AG04449 (cell line): ENCODE measurements at regions not wholly inside any gene's neighbourhood (a gene's known extent, or its start where the extent isn't known, plus 50 kb on each side); places are given as distances from the start of the nearest gene placed in this dataset.

ENCODE experiments used
- CTCF ChIA-PET: fragments of 350-600 bp; formaldehyde crosslinking; extraction: SDS; loops from one replicate; lab custom pipeline; 2021; ENCODE audit warnings: antibody characterized with exemption; lab: Yijun Ruan, JAX
- POLR2A ChIA-PET: fragments of 400-600, 350-600 bp; formaldehyde crosslinking; extraction: SDS; loops from one replicate; lab custom pipeline; 2020; ENCODE audit warnings: antibody characterized with exemption, inconsistent platforms; lab: Yijun Ruan, JAX
- DNase-seq: peaks from one replicate; pipeline ENCODE4 v3.0.0-alpha.2; 2010; ENCODE audit warnings: low read depth, low spot score
- H3K4me3 ChIP-seq: 2 replicates; pipeline ENCODE4 v1.5.1; 2011; ENCODE audit warnings: low read depth, mild to moderate bottlenecking, control low read depth, low read length
- TF ChIP-seq, protein P1 (sequence below): IDR thresholded peaks from one replicate; pipeline ENCODE4 v1.5.1; 2011; ENCODE audit warnings: mild to moderate bottlenecking, moderate library complexity, low read length, control low read depth, inconsistent platforms; ENCODE audit not compliant: insufficient read depth; ENCODE audit errors: missing control alignments

- no peak overlapping the region for H3K4me3 ChIP-seq
- TF ChIP-seq, protein P1, sequence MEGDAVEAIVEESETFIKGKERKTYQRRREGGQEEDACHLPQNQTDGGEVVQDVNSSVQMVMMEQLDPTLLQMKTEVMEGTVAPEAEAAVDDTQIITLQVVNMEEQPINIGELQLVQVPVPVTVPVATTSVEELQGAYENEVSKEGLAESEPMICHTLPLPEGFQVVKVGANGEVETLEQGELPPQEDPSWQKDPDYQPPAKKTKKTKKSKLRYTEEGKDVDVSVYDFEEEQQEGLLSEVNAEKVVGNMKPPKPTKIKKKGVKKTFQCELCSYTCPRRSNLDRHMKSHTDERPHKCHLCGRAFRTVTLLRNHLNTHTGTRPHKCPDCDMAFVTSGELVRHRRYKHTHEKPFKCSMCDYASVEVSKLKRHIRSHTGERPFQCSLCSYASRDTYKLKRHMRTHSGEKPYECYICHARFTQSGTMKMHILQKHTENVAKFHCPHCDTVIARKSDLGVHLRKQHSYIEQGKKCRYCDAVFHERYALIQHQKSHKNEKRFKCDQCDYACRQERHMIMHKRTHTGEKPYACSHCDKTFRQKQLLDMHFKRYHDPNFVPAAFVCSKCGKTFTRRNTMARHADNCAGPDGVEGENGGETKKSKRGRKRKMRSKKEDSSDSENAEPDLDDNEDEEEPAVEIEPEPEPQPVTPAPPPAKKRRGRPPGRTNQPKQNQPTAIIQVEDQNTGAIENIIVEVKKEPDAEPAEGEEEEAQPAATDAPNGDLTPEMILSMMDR = no peak
- DNase-seq = no peak
- ChIA-PET POLR2A (no interaction called here), CTCF (interaction anchor here (1.2 to 2.6 kb wide), 5 partner anchors 10 to 728 kb away, joined by 3 to 7 read pairs (median 5); no protein-coding TSS in a partner anchor)
Measured at GRCh38 chr6:134851548-134851947, 98.4 kb downstream of the ALDH8A1 start.

- CTCF ChIA-PET = interaction anchor here (1.2 to 2.6 kb wide), 4 partner anchors 10 to 727 kb away, joined by 3 to 7 read pairs (median 6); no protein-coding TSS in a partner anchor
- no peak overlapping the region for H3K4me3 ChIP-seq
- TF ChIP-seq, protein P1 = no peak
- no peak for DNase-seq
- POLR2A ChIA-PET = no interaction called here
Measured at GRCh38 chr6:134850721-134851305, 99.1 kb downstream of the ALDH8A1 start.

DNA sequence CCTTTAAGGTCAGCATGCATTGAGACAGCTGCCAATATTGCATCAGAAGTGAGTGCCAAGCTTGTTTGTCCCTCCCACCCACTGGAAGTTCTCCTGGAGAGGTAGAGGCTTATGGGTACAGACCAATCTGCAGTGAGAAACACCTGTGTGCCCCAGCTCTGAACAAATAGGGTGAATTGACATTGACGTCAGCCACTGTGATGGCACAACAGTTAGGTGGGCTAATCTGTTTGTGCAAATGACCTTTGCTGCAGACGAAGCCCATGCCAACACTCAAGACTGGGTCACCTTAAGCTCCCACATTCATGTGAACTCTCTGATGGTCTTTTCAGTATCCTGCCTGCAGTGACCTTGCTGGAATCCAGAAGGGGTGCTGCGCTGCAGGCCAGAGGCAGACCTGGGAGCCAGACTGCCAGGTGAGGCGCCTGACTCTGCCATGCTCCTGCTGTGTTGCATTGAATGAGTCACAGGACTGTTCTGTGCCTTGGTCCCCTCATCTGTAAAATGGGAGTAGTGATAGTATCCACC lies 99.9 kb downstream of the ALDH8A1 start:
- CTCF ChIA-PET = interaction anchor here (1.1 to 2.6 kb wide), 4 partner anchors 9 to 727 kb away, joined by 3 to 7 read pairs (median 6); no protein-coding TSS in a partner anchor
- POLR2A ChIA-PET = no interaction called here
- no peak for DNase-seq
- H3K4me3 ChIP-seq = no peak overlapping the region
- TF ChIP-seq, protein P1 = no peak

DNA sequence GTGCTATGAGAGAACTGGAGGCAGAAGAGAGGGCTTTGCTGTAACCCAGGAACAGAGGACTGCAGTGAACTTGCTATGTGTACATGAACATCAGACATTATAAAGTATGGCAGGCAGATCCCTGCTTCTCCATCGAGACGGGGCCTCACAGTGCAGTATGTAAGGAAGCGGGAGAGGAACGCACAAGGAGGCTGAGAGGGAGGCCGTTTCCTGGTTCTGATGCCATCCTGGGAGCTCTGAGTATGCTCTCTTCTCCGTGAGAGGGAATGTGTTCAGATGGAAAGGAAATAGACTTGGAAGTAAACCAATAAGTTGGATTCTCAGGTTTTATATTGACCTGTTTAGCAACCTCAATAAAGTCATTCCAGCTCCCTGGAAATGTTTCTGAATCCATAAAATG lies 101.8 kb downstream of the ALDH8A1 start:
- ChIA-PET CTCF (interaction anchor here (0.9 kb wide), 1 partner anchor 12 kb away, joined by 3 read pairs; no protein-coding TSS in a partner anchor), POLR2A (no interaction called here)
- TF ChIP-seq, protein P1 = no peak
- H3K4me3 ChIP-seq = no peak overlapping the region
- no peak for DNase-seq

DNA sequence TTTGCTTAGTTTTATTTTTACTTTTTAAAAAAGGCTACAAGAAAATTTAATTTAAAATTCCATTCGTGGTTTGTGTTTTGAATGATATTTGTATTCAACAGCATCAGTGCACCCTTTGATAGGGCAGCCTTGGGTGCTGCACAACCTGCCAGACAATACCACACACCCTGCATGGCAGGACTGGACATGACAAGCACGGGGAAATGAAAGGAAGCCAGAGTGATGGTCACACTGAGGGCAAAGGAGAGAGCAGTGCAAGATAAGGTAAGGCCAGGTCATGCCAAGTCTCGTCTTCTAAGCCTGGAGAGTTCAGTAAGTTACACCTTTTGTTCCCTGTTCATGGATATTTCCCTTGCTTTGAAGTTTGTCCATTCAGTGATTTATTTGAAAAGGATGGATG lies 103.0 kb downstream of the ALDH8A1 start:
- ChIA-PET POLR2A (no interaction called here), CTCF (no interaction called here)
- H3K4me3 ChIP-seq = no peak overlapping the region
- TF ChIP-seq, protein P1 = no peak
- DNase-seq = no peak

DNA sequence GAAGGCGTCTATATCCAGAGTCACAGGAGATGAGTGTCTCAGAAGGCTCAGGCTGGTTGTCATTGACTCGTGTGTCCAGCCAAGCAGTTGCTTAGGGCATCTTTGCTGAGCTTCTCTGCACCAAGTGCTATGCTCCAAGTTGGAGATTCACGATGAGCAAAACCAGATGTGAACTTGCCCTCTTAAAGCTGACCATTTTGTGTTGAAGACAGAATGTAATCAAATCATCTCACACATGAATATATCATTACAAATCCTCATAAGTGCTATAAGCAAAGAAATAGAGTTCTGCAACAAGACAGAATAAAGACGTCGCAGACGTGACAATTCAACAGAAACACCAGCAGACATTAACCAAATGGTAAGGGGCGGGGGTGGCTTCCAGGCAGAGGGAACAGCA lies 103.9 kb downstream of the ALDH8A1 start:
- TF ChIP-seq, protein P1 = no peak
- no peak overlapping the region for H3K4me3 ChIP-seq
- ChIA-PET POLR2A (interaction anchor here (0.6 kb wide), 1 partner anchor 162 kb away, joined by 4 read pairs; no protein-coding TSS in a partner anchor), CTCF (interaction anchor here (2.4 kb wide), 1 partner anchor 11 kb away, joined by 11 read pairs; no protein-coding TSS in a partner anchor)
- no peak for DNase-seq
